Endothelial cell of umbilical vein (primary cell): ENCODE measurements at regions not wholly inside any gene's neighbourhood (a gene's known extent, or its start where the extent isn't known, plus 50 kb on each side); places are given as distances from the start of the nearest gene placed in this dataset.

Experiments used
- BruUV-seq: library from RNA; stranded (reverse); fragments of 400-500 nt; replicated peaks from 2 replicates; lab custom pipeline; 2021; lab: Mats Ljungman, UMichigan
- CTCF ChIA-PET: fragments of 300-600, 350-600 bp; sonication (Branson Sonifier 250); formaldehyde crosslinking; loops from one replicate; lab custom pipeline; 2021; ENCODE audit warnings: antibody characterized with exemption, inconsistent platforms; lab: Charles Lee
- POLR2A ChIA-PET: fragments of 300-600, 350-600 bp; sonication (Branson Sonifier 250); formaldehyde crosslinking; loops from one replicate; lab custom pipeline; 2021; ENCODE audit warnings: antibody characterized with exemption, inconsistent platforms; lab: Charles Lee
- DNase-seq: peaks from one replicate; pipeline ENCODE4 v3.0.0-alpha.2; 2011; ENCODE audit warnings: low read depth, low spot score
- FAIRE-seq: peaks from 2 replicates; lab custom pipeline; 2011; peaks lifted over from hg19 to GRCh38; lab: Jason Lieb, UNC
- H2AFZ ChIP-seq: 2 replicates; pipeline ENCODE4 v1.6.0; 2012; ENCODE audit warnings: low read depth, low read length, control low read depth, inconsistent platforms
- H3K27ac ChIP-seq: 2 replicates; pipeline ENCODE4 v1.5.1; 2011; ENCODE audit warnings: low read depth, mild to moderate bottlenecking, control low read depth, low read length, moderate library complexity; ENCODE audit not compliant: insufficient read depth
- H3K27me3 ChIP-seq, 2 experiments: 2 replicates each; pipeline versions ENCODE4 v1.6.0 to v1.6.1; 2011; ENCODE audit warnings: low read length in 2 of 2, mixed read lengths in 1 of 2; ENCODE audit not compliant: control insufficient read depth in 2 of 2, insufficient read depth in 2 of 2
- H3K36me3 ChIP-seq, 2 experiments: 2 replicates in 1 of 2; 3 replicates in 1 of 2; pipeline ENCODE4 v1.5.1; 2011; ENCODE audit warnings: low read length in 2 of 2, mild to moderate bottlenecking in 1 of 2, moderate library complexity in 1 of 2; ENCODE audit not compliant: control insufficient read depth in 2 of 2, insufficient read depth in 2 of 2; ENCODE audit errors: extremely low read depth in 1 of 2
- H3K4me1 ChIP-seq: 3 replicates; pipeline ENCODE4 v1.5.1; 2011; ENCODE audit warnings: mild to moderate bottlenecking, low read length; ENCODE audit not compliant: control insufficient read depth, insufficient read depth; ENCODE audit errors: extremely low read depth
- H3K4me2 ChIP-seq: 2 replicates; pipeline ENCODE4 v1.6.1; 2011; ENCODE audit warnings: low read length, control low read depth, mixed read lengths; ENCODE audit not compliant: insufficient read depth
- H3K4me3 ChIP-seq, 3 experiments: fragments of 200-600 bp in 1 of 3; sonication (generic), shearing (Covaris generic) in 1 of 3; replicated peaks in 1 of 3; 2 replicates each; pipeline ENCODE4 v1.5.1; 2011 to 2016; ENCODE audit warnings: control low read depth in 3 of 3, low read length in 3 of 3, mild to moderate bottlenecking in 2 of 3, inconsistent platforms in 1 of 3, low read depth in 1 of 3, moderate library complexity in 1 of 3; ENCODE audit not compliant: insufficient read depth in 1 of 3
- H3K79me2 ChIP-seq: 2 replicates; pipeline ENCODE4 v1.6.0; 2012; ENCODE audit warnings: low read length, inconsistent platforms; ENCODE audit not compliant: control insufficient read depth, insufficient read depth
- H3K9ac ChIP-seq: replicated peaks from 2 replicates; pipeline ENCODE3; 2011; ENCODE audit warnings: low read length, control low read depth; ENCODE audit not compliant: insufficient read depth; ENCODE audit errors: extremely low read depth
- H3K9me1 ChIP-seq: replicated peaks from 3 replicates; pipeline ENCODE4 v1.6.0; 2011; ENCODE audit warnings: mild to moderate bottlenecking, low read length; ENCODE audit not compliant: control insufficient read depth, insufficient read depth; ENCODE audit errors: extremely low read depth
- H3K9me3 ChIP-seq: replicated peaks from 2 replicates; pipeline ENCODE4 v1.5.1; 2012; ENCODE audit warnings: low read length, inconsistent platforms; ENCODE audit not compliant: control insufficient read depth, insufficient read depth
- H4K20me1 ChIP-seq: replicated peaks from 2 replicates; pipeline ENCODE3; 2011; ENCODE audit warnings: mild to moderate bottlenecking, low read length; ENCODE audit not compliant: control insufficient read depth, insufficient read depth; ENCODE audit errors: extremely low read depth
- EZH2 ChIP-seq: IDR thresholded peaks from 2 replicates; pipeline ENCODE4 v1.6.1; 2012; ENCODE audit warnings: borderline replicate concordance, low read depth, mild to moderate bottlenecking, moderate library complexity, low read length, inconsistent platforms; ENCODE audit not compliant: severe bottlenecking
- JUN ChIP-seq: IDR thresholded peaks from 2 replicates; pipeline ENCODE4 v1.6.1; 2011; ENCODE audit warnings: borderline replicate concordance, low read depth; ENCODE audit not compliant: insufficient read length, insufficient read depth
- MYC ChIP-seq: IDR thresholded peaks from one replicate; pipeline ENCODE4 v1.6.1; 2011; ENCODE audit warnings: mild to moderate bottlenecking, low read depth, low read length
- POLR2AphosphoS5 ChIP-seq: IDR thresholded peaks from 2 replicates; pipeline ENCODE4 v1.6.1; 2012; ENCODE audit warnings: low read depth, mild to moderate bottlenecking, control low read depth, low read length, moderate library complexity; ENCODE audit not compliant: insufficient read depth
- dilution Hi-C: fragments of 300-500 bp; cut with MboI; formaldehyde crosslinking; loops from one replicate; pipeline ENCODE4 v1.15.0; 2019; ENCODE audit warnings: low sequenced_read_pairs; ENCODE audit not compliant: extremely low pct_ligation_motif_present
- intact Hi-C: fragments of 100-400 bp; cut with micrococcal nuclease; formaldehyde crosslinking; loops from one replicate; pipeline ENCODE4 v1.10.0; 2022
- TF ChIP-seq, protein P1 (sequence below), 2 donors: IDR thresholded peaks; 1 replicate in 1 of 2; 2 replicates in 1 of 2; pipeline ENCODE4 v1.5.1; 2011; ENCODE audit warnings: low read length in 2 of 2, mild to moderate bottlenecking in 2 of 2, moderate library complexity in 2 of 2, control low read depth in 1 of 2, inconsistent platforms in 1 of 2, low read depth in 1 of 2; ENCODE audit not compliant: insufficient read depth in 1 of 2; ENCODE audit errors: extremely low read depth in 1 of 2

GRCh38 chr2:103945083-103945482 is 908.8 kb upstream of the POU3F3 start:
- BruUV-seq, result no TSS peak
- Histone ChIP-seq H3K27me3 (no peaks in the 10 kb centered on the region), H3K9me3 (no peaks in the 10 kb centered on the region), H3K4me2 (no peak overlapping the region), H3K79me2 (no peaks in the 10 kb centered on the region), H3K27ac (no peak overlapping the region), H4K20me1 (no peaks in the 10 kb centered on the region), H3K36me3 (no peaks in the 10 kb centered on the region), H3K4me3 (no peak overlapping the region), H3K4me1 (no peaks in the 10 kb centered on the region), H2AFZ (no peak overlapping the region), H3K9me1 (no peaks in the 10 kb centered on the region), H3K9ac (no peak overlapping the region)
- dilution Hi-C loops (no loop called here), intact Hi-C loops (no loop called here)
- ChIA-PET CTCF (no interaction called here), POLR2A (no interaction called here)
- FAIRE-seq, result no peak
- TF ChIP-seq POLR2AphosphoS5 (no peak), MYC (no peak), EZH2 (no peak), JUN (no peak)
- TF ChIP-seq, protein P1, sequence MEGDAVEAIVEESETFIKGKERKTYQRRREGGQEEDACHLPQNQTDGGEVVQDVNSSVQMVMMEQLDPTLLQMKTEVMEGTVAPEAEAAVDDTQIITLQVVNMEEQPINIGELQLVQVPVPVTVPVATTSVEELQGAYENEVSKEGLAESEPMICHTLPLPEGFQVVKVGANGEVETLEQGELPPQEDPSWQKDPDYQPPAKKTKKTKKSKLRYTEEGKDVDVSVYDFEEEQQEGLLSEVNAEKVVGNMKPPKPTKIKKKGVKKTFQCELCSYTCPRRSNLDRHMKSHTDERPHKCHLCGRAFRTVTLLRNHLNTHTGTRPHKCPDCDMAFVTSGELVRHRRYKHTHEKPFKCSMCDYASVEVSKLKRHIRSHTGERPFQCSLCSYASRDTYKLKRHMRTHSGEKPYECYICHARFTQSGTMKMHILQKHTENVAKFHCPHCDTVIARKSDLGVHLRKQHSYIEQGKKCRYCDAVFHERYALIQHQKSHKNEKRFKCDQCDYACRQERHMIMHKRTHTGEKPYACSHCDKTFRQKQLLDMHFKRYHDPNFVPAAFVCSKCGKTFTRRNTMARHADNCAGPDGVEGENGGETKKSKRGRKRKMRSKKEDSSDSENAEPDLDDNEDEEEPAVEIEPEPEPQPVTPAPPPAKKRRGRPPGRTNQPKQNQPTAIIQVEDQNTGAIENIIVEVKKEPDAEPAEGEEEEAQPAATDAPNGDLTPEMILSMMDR (IDR thresholded peaks at IDR 0.05; ENCODE audit: extremely low read depth in 1 of 2, insufficient read depth in 1 of 2, low read depth in 1 of 2, low read length in 2 of 2), result no peak
- DNase-seq, result no peak
